ENCODE measurements at regions not wholly inside any gene's neighbourhood (a gene's known extent, or its start where the extent isn't known, plus 50 kb on each side); places are given as distances from the start of the nearest gene placed in this dataset.

GRCh38 chr20:51120438-51120837, 97.5 kb upstream of the KCNG1 start:
- TF ChIP-seq CTCF (conservative IDR thresholded peaks at IDR 0.05), result no peak
- no peak for DNase-seq
- Histone ChIP-seq H3K4me1 (ENCODE audit: control insufficient read depth, insufficient read depth, low read length) (peaks cover 24% of the 10 kb centered on the region), H3K36me3 (ENCODE audit: control insufficient read depth, insufficient read depth, low read length) (no peaks in the 10 kb centered on the region), H3K9me3 (ENCODE audit: control insufficient read depth, low read length) (no peaks in the 10 kb centered on the region), H3K27me3 (ENCODE audit: control insufficient read depth, insufficient read depth, low read length, poor library complexity, severe bottlenecking) (no peaks in the 10 kb centered on the region), H3K4me3 (ENCODE audit: low read length) (no peak overlapping the region), H3K9ac (ENCODE audit: extremely low read depth, low read length, poor library complexity, severe bottlenecking) (no peak overlapping the region), H3K27ac (ENCODE audit: low read depth, low read length) (no peak overlapping the region)
- Mint-ChIP-seq H3K27me3 (ENCODE audit: insufficient read depth) (no peaks in the 10 kb centered on the region), H3K9me3 (no peaks in the 10 kb centered on the region), H3K27ac (no peak overlapping the region), H3K4me3 (no peak overlapping the region), H3K4me1 (peaks cover 48% of the 10 kb centered on the region), H3K36me3 (ENCODE audit: low read depth) (no peaks in the 10 kb centered on the region)
- 80 to 94% methylated on average over 2 to 3 of the region's 3 CpGs for WGBS, 2 experiments (ENCODE audit: insufficient coverage in 1 of 2, insufficient read length in 1 of 2)

- Mint-ChIP-seq H3K4me1 (peaks cover 48% of the 10 kb centered on the region), H3K4me3 (no peak overlapping the region), H3K27ac (no peak overlapping the region), H3K36me3 (ENCODE audit: low read depth) (no peaks in the 10 kb centered on the region), H3K27me3 (ENCODE audit: insufficient read depth) (no peaks in the 10 kb centered on the region), H3K9me3 (no peaks in the 10 kb centered on the region)
- no peaks in the 10 kb centered on the region for H3K9me3 ChIP-seq (ENCODE audit: control insufficient read depth, low read length)
- no peaks in the 10 kb centered on the region for H3K27me3 ChIP-seq (ENCODE audit: control insufficient read depth, insufficient read depth, low read length, poor library complexity, severe bottlenecking)
- no peaks in the 10 kb centered on the region for H3K36me3 ChIP-seq (ENCODE audit: control insufficient read depth, insufficient read depth, low read length)
- H3K9ac ChIP-seq (ENCODE audit: extremely low read depth, low read length, poor library complexity, severe bottlenecking), result no peak overlapping the region
- peaks cover 24% of the 10 kb centered on the region for H3K4me1 ChIP-seq (ENCODE audit: control insufficient read depth, insufficient read depth, low read length)
- no peak overlapping the region for H3K4me3 ChIP-seq (ENCODE audit: low read length)
- no peak overlapping the region for H3K27ac ChIP-seq (ENCODE audit: low read depth, low read length)
- no peak for DNase-seq
- whole genome bisulfite sequencing, 2 experiments (ENCODE audit: insufficient coverage in 1 of 2, insufficient read length in 1 of 2), result 94 to 98% methylated on average over 3 of the region's 3 CpGs
- no peak for TF ChIP-seq CTCF (conservative IDR thresholded peaks at IDR 0.05)
These were observed 97.0 kb upstream of the KCNG1 start for GRCh38 chr20:51119914-51120313.

DNA sequence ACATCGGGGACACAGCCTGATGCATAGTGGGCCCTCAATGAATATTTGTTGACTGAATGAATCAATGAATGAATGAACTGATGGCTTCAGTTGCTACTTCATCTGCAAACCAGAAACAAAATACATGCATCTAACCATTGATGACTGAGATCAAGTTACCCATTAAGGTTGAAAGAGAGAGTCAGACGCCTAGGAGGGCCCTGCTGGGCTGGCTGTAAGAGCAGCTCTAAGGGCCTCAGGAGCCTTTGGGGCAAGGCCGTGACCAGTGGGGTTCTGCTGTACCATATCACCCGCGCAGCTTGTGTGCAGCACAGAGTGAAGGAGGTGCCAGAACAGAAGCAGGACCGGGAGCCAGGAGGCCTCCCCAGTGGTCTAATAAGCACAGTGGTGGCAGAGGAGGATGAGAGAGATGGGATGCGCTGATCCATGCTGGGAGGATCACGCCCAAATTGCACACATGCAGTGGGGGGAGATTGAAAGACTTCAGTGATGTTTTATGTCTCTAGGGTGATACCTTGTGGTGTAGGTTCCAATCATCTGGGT, 96.1 kb upstream of the KCNG1 start:
- peaks cover 24% of the 10 kb centered on the region for H3K4me1 ChIP-seq (ENCODE audit: control insufficient read depth, insufficient read depth, low read length)
- peaks cover 48% of the 10 kb centered on the region for H3K4me1 Mint-ChIP-seq
- WGBS, 2 experiments (ENCODE audit: insufficient coverage in 1 of 2, insufficient read length in 1 of 2), result 75 to 94% methylated on average over 3 to 8 of the region's 8 CpGs
- no peak for TF ChIP-seq CTCF (conservative IDR thresholded peaks at IDR 0.05)
- no peaks in the 10 kb centered on the region for H3K27me3 ChIP-seq (ENCODE audit: control insufficient read depth, insufficient read depth, low read length, poor library complexity, severe bottlenecking)
- H3K9me3 Mint-ChIP-seq, result no peaks in the 10 kb centered on the region
- no peaks in the 10 kb centered on the region for H3K36me3 ChIP-seq (ENCODE audit: control insufficient read depth, insufficient read depth, low read length)
- no peak overlapping the region for H3K27ac ChIP-seq (ENCODE audit: low read depth, low read length)
- H3K9ac ChIP-seq (ENCODE audit: extremely low read depth, low read length, poor library complexity, severe bottlenecking), result no peak overlapping the region
- no peak overlapping the region for H3K27ac Mint-ChIP-seq
- H3K4me3 Mint-ChIP-seq, result no peak overlapping the region
- no peaks in the 10 kb centered on the region for H3K27me3 Mint-ChIP-seq (ENCODE audit: insufficient read depth)
- no peak for DNase-seq
- no peaks in the 10 kb centered on the region for H3K36me3 Mint-ChIP-seq (ENCODE audit: low read depth)
- H3K9me3 ChIP-seq (ENCODE audit: control insufficient read depth, low read length), result no peaks in the 10 kb centered on the region
- H3K4me3 ChIP-seq (ENCODE audit: low read length), result no peak overlapping the region

Data from endodermal cell (in vitro differentiated cells).